DOHH2 (cell line): ENCODE measurements at regions not wholly inside any gene's neighbourhood (a gene's known extent, or its start where the extent isn't known, plus 50 kb on each side); places are given as distances from the start of the nearest gene placed in this dataset.

ENCODE experiments used
- H3F3A ChIP-seq: fragments of 200-600 bp; sonication (generic), shearing (Covaris generic); 2 replicates; pipeline ENCODE4 v1.6.0; 2016; ENCODE audit warnings: antibody characterized with exemption, mild to moderate bottlenecking; ENCODE audit not compliant: control insufficient read depth, insufficient read depth
- H3K27ac ChIP-seq: fragments of 200-600 bp; sonication (generic); 2 replicates; pipeline ENCODE4 v1.5.1; 2014; ENCODE audit warnings: low read depth, mild to moderate bottlenecking, low read length, moderate library complexity
- H3K27me3 ChIP-seq: fragments of 200-600 bp; sonication (generic); 2 replicates; pipeline ENCODE4 v1.6.1; 2014; ENCODE audit warnings: mild to moderate bottlenecking, low read length, mixed read lengths; ENCODE audit not compliant: control insufficient read depth
- H3K36me3 ChIP-seq: fragments of 200-600 bp; sonication (generic); 2 replicates; pipeline ENCODE4 v1.6.1; 2014; ENCODE audit warnings: mild to moderate bottlenecking, low read length, moderate library complexity, mixed read lengths; ENCODE audit not compliant: control insufficient read depth
- H3K4me1 ChIP-seq: fragments of 200-600 bp; sonication (generic); 2 replicates; pipeline ENCODE4 v1.6.1; 2014; ENCODE audit warnings: mild to moderate bottlenecking, low read length, mixed read lengths; ENCODE audit not compliant: control insufficient read depth
- H3K4me2 ChIP-seq: fragments of 200-600 bp; sonication (generic); 2 replicates; pipeline ENCODE4 v1.6.0; 2014; ENCODE audit warnings: mild to moderate bottlenecking, low read length, moderate library complexity
- H3K4me3 ChIP-seq: fragments of 200-600 bp; sonication (generic); 2 replicates; pipeline ENCODE4 v1.5.1; 2014; ENCODE audit warnings: mild to moderate bottlenecking, low read length, mixed read lengths
- H3K79me2 ChIP-seq: fragments of 200-600 bp; sonication (generic); 2 replicates; pipeline ENCODE4 v1.6.1; 2014; ENCODE audit warnings: mild to moderate bottlenecking, low read length, mixed read lengths; ENCODE audit not compliant: control insufficient read depth
- H3K9me2 ChIP-seq: fragments of 200-600 bp; sonication (generic); replicated peaks from 2 replicates; pipeline ENCODE4 v1.6.1; 2014; ENCODE audit warnings: mild to moderate bottlenecking, low read length, mixed read lengths; ENCODE audit not compliant: control insufficient read depth
- H3K9me3 ChIP-seq: fragments of 200-600 bp; sonication (generic); 2 replicates; pipeline ENCODE4 v1.6.1; 2014; ENCODE audit warnings: antibody characterized with exemption, low read length, mixed read lengths; ENCODE audit not compliant: control insufficient read depth, insufficient read depth
- H4K20me1 ChIP-seq: fragments of 200-600 bp; sonication (generic); 2 replicates; pipeline ENCODE4 v1.6.0; 2014; ENCODE audit warnings: low read depth, mild to moderate bottlenecking, antibody characterized with exemption, low read length, moderate library complexity; ENCODE audit not compliant: control insufficient read depth, insufficient read depth
- EZH2phosphoT487 ChIP-seq: fragments of 200-600 bp; sonication (generic); IDR thresholded peaks from 2 replicates; pipeline ENCODE4 v1.6.1; 2017; ENCODE audit warnings: borderline replicate concordance, mild to moderate bottlenecking, antibody characterized with exemption, low read length, moderate library complexity, mixed read lengths
- TF ChIP-seq, protein P1 (sequence below): fragments of 200-600 bp; sonication (generic); IDR thresholded peaks from one replicate; pipeline ENCODE4 v1.5.1; 2014; ENCODE audit warnings: antibody characterized with exemption, mild to moderate bottlenecking, low read depth, low read length; ENCODE audit not compliant: poor library complexity, severe bottlenecking

DNA sequence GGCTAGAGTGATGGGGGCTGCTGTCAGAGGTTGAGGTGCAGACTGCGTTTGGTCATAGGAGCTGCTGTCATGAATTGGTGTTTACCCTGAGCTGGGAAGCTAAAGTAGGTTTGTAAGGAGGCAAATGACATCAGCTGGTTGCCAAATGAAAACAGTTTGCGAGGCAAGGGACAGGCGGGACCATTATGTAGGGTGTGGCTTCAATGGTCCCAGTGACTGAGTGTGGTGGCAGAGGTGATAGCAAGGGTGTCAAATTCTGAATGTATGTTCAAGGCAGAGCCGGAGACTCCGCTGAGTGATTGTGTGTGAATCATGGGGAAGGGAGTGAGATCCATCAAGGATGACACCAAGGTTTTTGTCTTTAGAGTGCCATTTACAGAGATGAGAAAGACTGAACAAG lies 359.5 kb downstream of the VRK1 start:
- Histone ChIP-seq H3K79me2 (no peaks in the 10 kb centered on the region), H3K4me2 (no peak overlapping the region), H3K27ac (no peak overlapping the region), H3K4me3 (no peak overlapping the region), H3K4me1 (no peaks in the 10 kb centered on the region), H3K36me3 (no peaks in the 10 kb centered on the region), H3K9me2 (no peaks in the 10 kb centered on the region), H3F3A (no peaks in the 10 kb centered on the region), H3K9me3 (peaks cover 11% of the 10 kb centered on the region; the same call in 1 of the 2 replicates), H4K20me1 (no peaks in the 10 kb centered on the region), H3K27me3 (no peaks in the 10 kb centered on the region)
- TF ChIP-seq EZH2phosphoT487, result no peak
- TF ChIP-seq, protein P1, sequence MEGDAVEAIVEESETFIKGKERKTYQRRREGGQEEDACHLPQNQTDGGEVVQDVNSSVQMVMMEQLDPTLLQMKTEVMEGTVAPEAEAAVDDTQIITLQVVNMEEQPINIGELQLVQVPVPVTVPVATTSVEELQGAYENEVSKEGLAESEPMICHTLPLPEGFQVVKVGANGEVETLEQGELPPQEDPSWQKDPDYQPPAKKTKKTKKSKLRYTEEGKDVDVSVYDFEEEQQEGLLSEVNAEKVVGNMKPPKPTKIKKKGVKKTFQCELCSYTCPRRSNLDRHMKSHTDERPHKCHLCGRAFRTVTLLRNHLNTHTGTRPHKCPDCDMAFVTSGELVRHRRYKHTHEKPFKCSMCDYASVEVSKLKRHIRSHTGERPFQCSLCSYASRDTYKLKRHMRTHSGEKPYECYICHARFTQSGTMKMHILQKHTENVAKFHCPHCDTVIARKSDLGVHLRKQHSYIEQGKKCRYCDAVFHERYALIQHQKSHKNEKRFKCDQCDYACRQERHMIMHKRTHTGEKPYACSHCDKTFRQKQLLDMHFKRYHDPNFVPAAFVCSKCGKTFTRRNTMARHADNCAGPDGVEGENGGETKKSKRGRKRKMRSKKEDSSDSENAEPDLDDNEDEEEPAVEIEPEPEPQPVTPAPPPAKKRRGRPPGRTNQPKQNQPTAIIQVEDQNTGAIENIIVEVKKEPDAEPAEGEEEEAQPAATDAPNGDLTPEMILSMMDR, result no peak

DNA sequence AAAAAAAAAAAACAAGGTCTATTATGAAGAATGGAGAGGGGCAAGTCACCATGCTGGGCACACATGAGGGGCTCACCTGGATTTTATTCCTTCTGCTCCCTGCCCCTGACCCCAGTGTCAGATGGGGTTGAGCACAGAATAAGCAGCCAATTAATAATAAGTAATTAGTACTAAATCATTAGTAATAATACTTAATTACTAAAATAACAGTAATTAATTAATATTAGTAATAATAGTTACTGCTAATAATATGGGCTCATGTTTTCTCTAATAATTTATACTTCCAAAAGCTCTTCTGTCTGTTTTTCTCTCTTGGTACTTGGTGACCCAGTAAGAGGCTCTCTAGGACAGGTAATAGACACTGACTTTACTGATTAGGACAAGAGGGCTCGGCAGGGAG lies 360.9 kb downstream of the VRK1 start:
- Histone ChIP-seq H3K79me2 (no peaks in the 10 kb centered on the region), H3K36me3 (no peaks in the 10 kb centered on the region), H3K27me3 (no peaks in the 10 kb centered on the region), H3K9me3 (peaks cover 11% of the 10 kb centered on the region; the same call in 1 of the 2 replicates), H3K9me2 (no peaks in the 10 kb centered on the region), H4K20me1 (no peaks in the 10 kb centered on the region), H3K4me2 (no peak overlapping the region), H3K27ac (no peak overlapping the region), H3K4me1 (no peaks in the 10 kb centered on the region), H3K4me3 (no peak overlapping the region), H3F3A (no peaks in the 10 kb centered on the region)
- TF ChIP-seq, protein P1, result no peak
- TF ChIP-seq EZH2phosphoT487, result no peak

DNA sequence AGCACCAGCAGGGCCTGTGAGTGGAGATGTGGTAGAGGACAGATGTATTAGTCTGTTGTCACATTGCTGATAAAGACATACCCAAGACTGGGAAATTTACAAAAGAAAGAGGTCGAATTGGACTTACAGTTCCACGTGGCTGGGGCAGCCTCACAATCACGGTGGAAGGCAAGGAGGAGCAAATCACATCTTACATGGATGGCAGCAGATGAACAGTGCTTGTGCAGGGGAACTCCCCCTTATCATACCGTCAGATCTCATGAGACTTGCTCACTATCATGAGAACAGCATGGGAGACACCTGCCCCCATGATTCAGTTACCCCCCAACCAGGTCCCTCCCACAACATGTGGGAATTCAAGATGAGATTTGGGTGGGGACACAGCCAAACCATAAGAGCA lies 361.9 kb downstream of the VRK1 start:
- H3K36me3 ChIP-seq, result no peaks in the 10 kb centered on the region
- no peaks in the 10 kb centered on the region for H3K79me2 ChIP-seq
- H3K4me2 ChIP-seq, result no peak overlapping the region
- no peaks in the 10 kb centered on the region for H4K20me1 ChIP-seq
- no peak overlapping the region for H3K27ac ChIP-seq
- peaks cover 11% of the 10 kb centered on the region; the same call in 1 of the 2 replicates for H3K9me3 ChIP-seq
- no peaks in the 10 kb centered on the region for H3K27me3 ChIP-seq
- H3K4me3 ChIP-seq, result no peak overlapping the region
- TF ChIP-seq EZH2phosphoT487, result no peak
- TF ChIP-seq, protein P1, result no peak
- no peaks in the 10 kb centered on the region for H3K9me2 ChIP-seq
- H3K4me1 ChIP-seq, result no peaks in the 10 kb centered on the region
- no peaks in the 10 kb centered on the region for H3F3A ChIP-seq

DNA sequence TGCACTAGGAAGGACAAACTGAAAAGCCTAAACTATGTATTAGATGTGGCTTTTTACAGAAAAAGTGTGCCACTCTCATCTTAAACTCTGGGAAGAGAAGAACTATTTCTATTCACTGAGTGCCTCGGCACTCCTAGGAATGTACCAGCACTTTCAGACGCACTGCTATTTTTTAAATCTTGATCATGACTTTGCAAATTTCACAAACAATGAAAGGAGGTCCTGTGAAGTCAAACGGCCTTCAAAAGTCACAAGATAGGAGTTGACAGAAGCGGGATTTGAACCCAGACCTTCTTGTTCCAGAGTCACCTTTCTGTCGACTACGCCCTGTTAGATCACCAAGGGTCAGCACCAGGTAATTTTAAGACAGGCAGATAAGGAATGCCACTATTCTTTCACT lies 365.4 kb downstream of the VRK1 start:
- no peaks in the 10 kb centered on the region for H3K79me2 ChIP-seq
- H3F3A ChIP-seq, result no peaks in the 10 kb centered on the region
- no peaks in the 10 kb centered on the region for H3K4me1 ChIP-seq
- TF ChIP-seq, protein P1, result no peak
- TF ChIP-seq EZH2phosphoT487, result no peak
- no peaks in the 10 kb centered on the region for H4K20me1 ChIP-seq
- no peak overlapping the region for H3K4me2 ChIP-seq
- H3K4me3 ChIP-seq, result no peak overlapping the region
- H3K36me3 ChIP-seq, result no peaks in the 10 kb centered on the region
- H3K27me3 ChIP-seq, result no peaks in the 10 kb centered on the region
- H3K27ac ChIP-seq, result no peak overlapping the region
- peaks cover 11% of the 10 kb centered on the region; the same call in 1 of the 2 replicates for H3K9me3 ChIP-seq
- H3K9me2 ChIP-seq, result no peaks in the 10 kb centered on the region
